NCI-H774 (cell line): ENCODE measurements at regions not wholly inside any gene's neighbourhood (a gene's known extent, or its start where the extent isn't known, plus 50 kb on each side); places are given as distances from the start of the nearest gene placed in this dataset.
"Not testable (repeated sequence)": the region's sequence is repeated elsewhere in the genome, so short reads cannot be mapped to it uniquely, and the experiment has no call there.

ENCODE experiments used
- DNase-seq: peaks from one replicate; lab custom pipeline; 2025; lab: John Stamatoyannopoulos, UW

DNA sequence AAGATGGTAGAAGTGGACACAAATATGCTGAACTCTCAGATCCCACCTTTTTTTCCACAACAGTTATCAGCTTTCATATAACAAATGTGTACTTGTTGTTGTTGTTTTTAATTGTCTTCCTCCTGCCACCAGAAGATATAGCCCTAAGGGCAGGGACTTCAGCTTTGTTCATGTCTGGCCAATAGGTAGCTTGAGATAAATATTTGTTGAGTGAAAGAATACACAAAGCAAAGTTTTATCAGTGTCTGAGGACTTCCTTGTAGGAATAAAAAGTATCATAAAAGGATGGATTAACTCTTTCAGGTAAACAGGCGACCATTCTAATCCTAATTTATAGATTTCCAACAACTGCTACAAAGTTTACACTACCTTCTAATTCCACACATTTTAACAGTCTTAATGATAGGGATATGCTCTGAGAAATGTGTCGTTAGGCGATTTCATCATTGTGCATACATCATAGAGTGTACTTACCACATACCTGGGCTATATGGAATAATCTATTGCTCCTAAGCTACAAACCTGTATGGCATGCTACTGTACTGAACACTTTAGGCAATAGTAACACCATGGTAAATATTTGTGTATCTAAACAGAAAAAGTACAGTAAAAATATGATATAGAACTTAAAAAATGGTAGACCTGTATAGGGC, 186.1 kb downstream of the ATOH1 start:
- no peak for DNase-seq

DNA sequence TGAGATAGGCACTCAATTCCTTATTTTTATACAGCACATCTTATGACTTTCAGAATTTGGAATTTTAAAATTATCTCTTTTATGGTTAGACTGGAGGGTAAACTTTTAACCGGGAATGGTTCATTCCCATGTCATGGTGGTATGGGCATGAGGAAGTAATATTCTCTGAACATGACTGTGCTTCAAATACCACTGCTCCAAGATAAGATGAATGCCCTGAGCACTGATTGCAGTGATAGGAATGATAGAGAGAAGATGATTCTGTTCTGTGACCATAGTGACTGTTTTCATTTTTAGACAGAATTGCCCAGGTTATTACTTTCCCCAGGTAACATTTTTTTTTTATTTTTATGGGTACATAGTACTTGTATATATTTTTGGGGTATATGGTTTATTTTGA, 187.4 kb downstream of the ATOH1 start:
- DNase-seq: no peak

DNA sequence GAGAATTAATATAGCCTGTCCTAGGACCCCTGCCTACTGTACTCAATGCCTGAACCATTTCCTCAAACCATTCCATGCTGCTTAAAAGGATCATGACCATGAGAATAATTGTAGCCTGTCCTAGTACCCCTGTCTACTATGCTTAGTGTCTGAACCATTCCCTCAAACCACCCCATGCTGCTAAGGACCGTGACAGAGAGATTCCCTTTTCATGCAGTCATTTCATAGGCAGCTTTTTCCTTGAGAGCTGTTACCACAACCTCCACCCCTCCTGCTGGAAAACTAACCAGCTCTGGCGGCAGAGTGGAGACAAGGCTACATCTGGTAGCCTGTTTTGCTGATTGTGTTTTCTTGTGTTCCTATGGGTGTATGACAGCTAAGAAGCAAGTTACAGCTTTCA, 174.9 kb upstream of the SMARCAD1 start:
- DNase-seq: no peak

DNA sequence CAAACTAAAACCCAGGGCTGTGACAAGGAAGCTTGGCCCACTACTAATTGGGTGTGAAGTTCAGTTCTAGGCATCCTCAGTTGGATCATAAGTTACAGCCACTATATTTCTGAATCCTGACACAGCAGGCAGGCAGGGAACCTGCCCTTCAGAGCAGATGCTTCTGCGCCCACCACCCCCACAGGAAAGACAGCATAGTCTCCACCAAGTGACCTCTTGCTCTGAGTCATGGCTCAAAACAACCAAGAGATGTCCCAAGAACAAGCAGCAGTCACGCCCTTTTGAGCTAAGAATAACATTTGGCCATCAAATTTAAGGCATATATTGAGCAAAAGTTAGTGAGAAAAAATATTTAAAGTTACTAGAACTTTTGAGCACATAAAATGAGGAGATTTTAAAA, 170.7 kb upstream of the SMARCAD1 start:
- no peak for DNase-seq

DNA sequence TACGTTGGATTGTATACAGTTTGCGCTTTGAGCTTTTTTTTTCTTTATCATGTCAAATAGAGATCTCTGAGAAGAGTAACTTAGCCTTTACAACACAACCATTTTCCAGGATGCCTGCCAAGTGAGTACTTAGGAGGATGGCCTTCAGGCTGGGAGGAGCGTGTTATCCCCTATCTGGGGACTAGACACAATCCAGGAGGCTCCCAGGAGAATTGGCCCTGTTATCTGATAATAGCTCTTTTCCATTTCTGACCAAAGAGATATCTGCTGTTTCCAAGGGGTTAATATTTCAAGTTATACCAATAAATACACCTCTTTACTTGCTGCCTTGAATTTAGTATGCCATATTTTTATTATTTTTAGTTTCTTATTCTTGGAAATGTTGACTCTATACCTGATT, 169.5 kb upstream of the SMARCAD1 start:
- DNase-seq: no peak

DNA sequence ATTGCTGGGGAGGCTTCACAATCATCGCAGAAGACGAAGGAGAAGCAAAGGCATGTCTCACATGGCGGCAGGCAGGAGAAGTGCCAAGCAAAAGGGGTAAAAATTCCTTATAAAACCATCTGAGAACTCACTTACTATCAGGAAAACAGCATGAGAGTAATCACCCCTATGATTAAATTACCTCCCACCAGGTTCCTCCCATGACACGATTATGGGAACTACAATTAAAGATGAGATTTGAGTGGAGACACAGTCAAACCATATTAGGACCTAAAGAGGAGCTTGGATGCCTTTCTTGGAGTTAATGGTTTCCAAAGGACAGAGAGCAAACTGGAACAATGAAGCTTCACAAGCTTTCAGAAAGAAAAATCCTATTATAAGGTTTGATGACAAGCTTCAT, 168.4 kb upstream of the SMARCAD1 start:
- no peak for DNase-seq

DNA sequence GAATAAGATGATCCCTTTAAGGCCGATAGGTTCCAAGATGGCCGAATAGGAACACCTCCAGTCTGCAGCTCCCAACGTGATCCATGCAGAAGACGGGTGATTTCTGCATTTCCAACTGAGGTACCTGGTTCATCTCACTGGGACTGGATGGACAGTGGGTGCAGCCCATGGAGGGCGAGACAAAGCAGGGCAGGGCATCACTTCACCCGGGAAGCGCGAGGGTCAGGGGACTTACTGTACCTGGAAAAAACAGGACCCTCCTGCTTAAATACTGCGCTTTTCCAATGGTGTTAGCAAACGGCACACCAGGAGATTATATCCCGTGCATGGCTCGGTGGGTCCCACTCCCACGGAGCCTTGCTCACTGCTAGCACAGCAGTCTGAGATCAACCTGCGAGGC, 163.2 kb upstream of the SMARCAD1 start:
- DNase-seq: not testable (repeated sequence)

DNA sequence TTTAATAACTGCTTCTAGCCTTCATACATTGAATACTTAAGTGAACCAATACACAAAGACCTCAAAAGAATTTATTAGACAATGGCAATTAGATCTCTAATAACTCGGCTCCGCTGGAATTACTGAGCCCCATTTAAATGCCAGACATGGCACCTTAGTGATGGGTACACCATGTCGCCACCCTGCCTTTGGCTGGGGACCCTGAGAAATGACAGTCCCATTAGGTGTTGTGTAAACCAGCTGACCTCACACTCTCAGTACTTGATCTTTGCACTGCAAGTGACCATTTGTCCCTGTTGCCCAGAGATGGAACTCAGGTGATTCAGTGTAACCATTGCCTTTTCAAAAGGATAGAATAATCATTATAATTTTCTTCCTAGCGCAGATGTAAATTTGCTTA, 144.6 kb upstream of the SMARCAD1 start:
- DNase-seq: no peak

DNA sequence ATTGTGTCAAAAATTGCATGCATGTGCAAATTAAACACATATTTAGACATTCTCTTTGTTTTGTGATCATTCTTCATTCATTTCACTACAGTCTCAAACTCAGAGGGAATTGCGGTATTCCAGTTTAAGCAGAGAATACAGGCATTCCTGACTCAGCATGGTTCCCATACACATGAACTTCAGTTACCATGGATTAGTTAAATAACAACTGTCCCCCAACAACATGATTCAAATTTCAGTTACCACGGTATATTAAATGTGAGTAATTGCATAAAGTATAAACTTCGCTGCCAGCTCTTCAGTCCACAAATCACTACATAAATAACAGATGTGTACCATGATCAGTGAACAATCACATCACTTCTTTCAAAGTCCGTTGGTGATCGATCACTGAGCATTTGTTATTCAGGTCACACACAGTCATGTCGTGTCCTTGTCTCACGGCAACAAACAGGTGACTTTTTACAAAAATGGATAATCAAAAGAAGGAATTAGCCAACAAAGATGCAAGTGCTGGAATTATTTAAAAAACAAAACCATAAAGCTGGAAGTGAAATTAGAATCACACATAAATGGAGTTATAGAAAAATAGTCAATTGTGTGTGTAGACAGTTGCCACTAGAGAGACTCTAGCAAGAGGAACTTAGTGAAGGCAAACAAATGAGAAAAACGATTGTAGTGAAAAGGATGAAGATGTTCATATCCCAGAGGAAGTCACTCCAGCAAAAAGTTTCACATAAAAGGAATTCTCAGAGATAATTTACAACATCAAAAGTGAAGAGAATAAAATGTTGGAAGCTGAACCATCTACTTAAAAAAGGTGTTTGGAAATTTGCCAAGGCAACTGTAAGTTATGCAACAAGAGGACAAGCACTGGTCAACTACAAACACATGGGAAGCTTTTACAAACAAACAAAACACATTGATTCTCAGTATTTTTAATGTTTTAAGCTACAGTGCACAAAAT, 138.6 kb upstream of the SMARCAD1 start:
- DNase-seq: no peak

DNA sequence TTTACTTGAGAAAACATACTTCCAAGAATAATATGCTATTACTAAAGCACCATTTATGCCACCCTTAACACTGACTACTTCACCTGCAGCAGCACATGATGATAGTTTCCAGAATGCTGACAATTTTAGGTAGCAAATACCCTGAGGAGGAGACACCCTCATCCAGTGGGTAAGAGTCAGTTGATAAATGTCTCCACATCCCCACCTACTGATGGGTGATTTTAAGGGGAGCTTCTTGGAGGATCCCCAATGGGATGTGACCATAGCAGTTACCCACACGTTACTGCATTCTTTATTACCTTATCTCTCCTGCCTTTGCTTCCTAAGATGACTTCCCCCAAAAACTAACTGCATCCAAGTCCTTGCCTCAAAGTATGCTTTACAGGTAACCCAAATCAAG, 131.2 kb upstream of the SMARCAD1 start:
- no peak for DNase-seq

DNA sequence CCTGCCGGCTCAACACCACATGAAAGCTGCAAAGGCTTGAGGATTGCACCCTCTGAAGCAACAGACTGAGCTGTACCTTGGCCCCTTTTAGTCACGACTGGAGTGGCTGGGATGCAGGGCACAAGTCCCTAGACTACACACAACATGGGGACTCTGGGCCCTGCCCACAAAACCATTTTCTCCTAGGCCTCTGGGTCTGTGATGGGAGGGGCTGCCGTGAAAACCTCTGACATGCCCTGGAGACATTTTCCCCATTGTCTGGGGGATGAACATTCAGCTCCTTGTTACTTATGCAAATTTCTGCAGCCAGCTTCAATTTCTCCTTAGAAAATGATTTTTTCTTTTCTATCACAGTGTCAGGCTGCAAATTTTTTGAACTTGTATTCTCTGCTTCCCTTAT, 123.5 kb upstream of the SMARCAD1 start:
- DNase-seq: no peak

DNA sequence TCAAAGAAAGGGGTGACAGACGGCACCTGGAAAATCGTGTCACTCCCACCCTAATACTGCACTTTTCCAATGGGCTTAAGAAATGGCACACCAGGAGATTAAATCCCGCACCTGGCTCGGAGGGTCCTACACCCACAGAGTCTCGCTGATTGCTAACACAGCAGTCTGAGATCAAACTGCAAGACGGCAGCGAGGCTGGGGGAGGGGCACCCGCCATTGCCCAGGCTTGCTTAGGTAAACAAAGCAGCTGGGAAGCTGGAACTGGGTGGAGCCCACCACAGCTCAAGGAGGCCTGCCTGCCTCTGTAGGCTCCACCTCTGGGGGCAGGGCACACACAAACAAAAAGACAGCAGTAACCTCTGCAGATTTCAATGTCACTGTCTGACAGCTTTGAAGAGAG, 108.5 kb upstream of the SMARCAD1 start:
- DNase-seq: not testable (repeated sequence)

DNA sequence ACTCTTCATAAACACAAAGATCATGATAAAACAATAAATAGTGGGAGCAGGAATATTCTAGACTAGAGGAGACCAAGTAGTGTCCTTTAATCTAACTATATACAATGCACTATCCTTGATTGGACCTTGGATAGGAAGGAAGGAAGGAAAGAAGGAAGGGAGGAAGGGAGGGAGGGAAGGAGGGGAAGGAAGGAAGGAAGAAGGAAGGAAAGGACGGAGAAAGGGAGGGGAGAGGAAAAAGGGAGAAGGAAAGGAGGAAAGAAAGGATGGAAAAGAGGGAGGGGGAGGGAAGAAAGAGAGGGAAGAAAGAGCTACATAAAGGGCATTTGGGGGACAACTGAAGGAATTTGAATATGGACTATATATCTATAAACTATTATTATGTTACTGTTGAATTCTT, 95.0 kb upstream of the SMARCAD1 start:
- no peak for DNase-seq

DNA sequence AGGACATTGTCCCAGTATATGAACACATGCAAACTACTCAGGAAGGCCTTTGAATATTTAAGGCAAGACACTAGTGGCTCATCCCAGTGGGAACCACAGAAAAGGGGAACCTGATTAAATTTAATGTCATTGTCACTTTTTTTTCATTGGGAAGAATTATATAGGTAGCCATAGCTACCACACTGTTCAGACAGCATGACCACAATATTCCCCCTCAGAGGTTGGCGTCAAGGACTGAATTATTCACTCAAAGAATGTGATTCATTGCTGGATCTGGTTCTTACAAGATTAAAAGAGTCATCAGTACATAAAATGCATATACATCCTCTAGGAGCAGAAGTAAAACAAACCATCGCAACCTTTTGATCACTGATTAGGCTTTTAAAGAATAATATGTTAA, 92.0 kb upstream of the SMARCAD1 start:
- DNase-seq: no peak

DNA sequence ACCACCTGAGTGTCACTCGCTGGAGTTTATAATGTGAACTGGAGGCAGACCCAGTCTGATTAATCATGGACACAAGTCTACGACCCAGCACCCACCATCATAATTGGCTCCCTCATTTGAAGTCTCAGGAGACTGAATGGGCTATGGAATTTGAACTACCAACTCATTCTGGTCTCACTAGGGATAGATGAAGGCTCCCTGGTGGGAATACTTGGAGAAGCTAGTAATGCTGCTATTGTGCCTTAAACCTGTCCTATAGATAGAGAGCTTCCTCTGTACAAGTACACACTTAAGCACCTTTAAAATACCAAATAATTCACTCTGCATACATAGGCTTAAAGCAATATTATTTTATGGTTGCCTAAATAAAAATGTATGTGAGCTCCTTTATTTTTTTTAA, 90.8 kb upstream of the SMARCAD1 start:
- DNase-seq: no peak

DNA sequence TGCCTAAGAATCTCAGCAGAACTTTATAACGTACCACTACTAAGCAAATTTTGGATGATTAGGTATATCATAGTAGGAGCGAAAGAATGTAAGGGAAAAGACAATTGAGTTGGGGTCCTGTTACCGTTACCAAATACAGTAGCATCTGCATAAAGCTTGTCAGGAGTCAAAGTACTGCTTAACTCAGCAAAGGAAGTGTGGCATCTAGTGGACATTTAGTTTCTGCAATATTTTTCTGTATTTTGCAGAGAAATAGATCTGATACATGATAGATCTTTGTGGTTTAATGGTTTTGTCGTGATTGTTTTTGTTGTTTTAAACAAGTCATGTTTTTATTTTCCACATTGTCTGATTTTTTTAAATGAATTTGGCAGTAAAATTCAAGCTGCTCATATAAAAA, 81.0 kb upstream of the SMARCAD1 start:
- no peak for DNase-seq

DNA sequence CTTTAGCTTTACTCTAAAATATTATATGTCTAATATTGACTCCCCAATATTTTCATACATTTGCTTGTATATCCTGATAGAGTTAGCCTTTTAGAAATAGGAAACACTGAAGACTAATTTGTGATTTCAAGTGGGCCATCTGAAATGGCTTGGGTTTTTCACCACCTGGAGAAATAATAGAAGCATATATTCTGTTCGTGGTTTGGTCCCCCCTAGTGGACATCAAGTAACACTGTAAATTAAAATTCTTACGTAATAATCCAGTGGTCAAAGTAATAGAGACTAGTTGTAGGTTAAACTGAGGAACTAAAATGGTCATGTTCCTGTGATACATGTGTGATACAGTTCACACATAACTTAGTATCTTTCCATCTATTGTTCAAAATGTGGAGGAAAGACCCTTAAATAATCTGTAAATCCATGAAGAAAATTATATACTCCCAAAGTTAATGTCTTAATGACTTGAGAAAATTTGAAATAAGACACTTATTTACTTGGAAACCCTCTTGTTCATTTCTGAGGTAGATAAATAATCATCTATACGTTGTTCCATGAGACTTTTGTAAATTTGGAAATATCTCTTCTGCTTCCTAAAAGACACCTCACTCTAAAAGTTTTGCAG, 79.8 kb upstream of the SMARCAD1 start:
- no peak for DNase-seq

DNA sequence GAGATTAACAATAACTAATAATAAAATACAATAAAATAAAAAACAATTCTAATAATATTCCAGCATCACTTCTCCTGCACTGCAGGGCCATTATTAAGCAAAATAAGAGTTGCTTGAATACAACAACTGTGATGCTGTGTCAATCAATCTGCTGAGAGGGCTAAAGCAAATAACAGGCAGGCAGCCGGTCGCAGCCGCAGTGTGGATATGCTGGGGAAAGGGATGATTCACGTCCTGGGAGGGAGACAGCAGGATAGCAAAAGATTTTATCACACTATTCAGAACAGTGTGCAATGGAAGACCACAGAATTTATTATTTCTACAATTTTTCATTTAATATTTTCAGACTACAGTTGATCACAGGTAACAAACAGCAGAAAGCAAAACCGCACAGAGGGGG, 76.5 kb upstream of the SMARCAD1 start:
- DNase-seq: no peak

DNA sequence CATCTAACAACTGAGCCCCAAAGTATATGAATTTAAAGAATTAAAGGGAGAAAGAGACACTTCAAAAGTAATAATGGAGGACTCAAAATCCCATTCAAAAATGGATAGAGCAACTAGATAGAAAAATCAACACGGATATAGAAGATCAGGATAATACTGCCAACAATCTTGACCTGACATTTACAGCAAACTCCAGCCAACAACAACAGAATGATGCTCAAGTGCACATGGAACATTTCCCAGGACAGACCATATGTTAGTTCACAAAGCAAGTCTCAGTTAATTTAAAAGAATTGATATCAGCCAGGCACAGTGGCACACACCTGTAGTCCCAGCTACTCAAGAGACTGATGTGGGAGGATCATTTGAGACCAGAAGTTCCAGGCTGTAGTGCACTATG, 72.0 kb upstream of the SMARCAD1 start:
- DNase-seq: no peak

DNA sequence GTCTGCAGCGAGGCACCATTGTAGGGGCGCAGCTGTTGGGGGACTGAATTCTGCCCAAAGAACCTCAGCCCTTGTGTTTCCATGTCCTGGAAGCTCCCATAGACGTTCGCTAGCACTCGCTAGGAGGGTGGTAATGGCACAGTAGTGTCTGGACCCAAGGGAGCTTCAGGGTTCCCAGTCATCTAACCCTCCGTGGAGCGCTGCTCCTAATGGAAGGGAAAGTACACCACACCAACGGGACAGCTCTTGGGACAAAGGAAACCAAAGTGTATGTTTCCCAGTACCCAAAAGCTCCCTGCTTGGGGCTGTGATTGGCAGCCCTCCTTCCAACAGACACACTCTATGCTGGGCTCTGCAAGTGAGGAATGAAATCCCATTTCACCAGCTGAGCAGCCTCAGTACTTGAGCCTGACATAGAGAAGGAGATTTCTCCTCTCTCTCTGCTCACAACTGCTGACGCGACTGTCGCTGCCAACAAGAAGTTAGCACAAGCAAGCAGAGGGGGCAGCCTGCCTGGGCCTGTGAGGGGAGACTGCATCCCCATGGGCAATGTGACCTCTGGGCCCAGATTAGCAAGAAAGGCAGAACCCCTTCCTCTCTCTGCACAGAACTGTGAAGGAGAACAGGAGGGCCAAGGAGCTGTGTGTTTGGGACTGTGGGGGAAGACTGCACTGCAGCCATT, 67.6 kb upstream of the SMARCAD1 start:
- DNase-seq: no peak

DNA sequence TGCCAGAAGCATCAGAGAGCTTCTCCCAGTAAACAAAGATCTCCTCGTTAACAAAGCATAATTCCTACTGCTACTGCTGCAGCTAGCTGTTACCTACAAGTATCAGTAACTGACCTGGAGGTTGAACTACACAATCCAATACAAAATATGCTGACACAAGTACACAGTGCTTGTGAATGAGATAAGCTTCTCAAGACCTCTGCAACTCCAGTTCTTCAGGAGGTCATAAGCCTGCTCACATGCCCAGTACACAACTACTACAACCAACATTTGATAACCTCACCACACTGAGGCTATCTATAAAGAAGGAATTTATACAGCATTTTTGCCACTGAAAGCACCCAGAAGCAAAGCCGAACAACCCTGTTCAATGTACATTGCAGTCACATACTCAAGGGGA, 66.7 kb upstream of the SMARCAD1 start:
- DNase-seq: no peak

DNA sequence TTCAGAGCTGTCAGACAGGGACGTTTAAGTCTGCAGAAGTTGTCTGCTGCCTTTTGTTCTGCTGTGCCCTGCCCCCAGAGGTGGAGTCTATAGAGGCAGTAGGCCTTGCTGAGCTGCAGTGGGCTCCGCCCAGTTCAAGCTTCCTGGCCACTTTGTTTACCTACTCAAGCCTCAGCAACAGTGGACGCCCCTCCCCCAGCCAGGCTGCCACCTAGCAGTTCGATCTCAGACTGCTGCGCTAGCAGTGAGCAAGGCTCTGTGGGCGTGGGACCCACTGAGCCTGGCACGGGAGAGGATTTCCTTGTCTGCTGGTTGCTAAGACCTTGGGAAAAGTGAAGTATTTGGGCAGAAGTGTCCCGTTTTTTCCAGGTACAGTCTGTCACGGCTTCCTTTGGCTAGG, 59.6 kb upstream of the SMARCAD1 start:
- peak; percentile 12 for DNase-seq

DNA sequence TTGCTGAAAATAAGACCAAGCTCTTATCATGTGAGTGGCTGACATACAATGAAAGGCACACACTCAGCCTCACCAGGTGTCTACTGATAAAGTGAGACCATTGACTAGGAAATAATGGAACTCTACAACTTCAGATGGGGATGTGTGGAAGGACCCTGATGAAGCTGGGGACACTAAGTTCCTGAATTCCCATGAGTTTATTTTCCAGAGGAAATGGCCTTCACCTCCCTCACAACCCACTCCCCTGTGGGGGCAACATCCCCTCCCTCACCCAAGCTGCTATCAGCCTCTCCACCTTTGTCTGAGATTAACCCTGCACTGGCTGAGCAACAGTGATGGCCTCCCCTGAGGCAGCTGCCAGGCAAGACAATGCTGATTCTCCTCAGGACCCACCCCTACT, 55.2 kb upstream of the SMARCAD1 start:
- DNase-seq: no peak
